ENCODE measurements at regions not wholly inside any gene's neighbourhood (a gene's known extent, or its start where the extent isn't known, plus 50 kb on each side); places are given as distances from the start of the nearest gene placed in this dataset.

- no peak for TF ChIP-seq SIN3A (conservative IDR thresholded peaks at IDR 0.05 in 1 of 2, IDR thresholded peaks at IDR 0.05 in 1 of 2; ENCODE audit: low read depth in 1 of 2, low read length in 2 of 2)
- TF ChIP-seq YY1 (IDR thresholded peaks at IDR 0.05; ENCODE audit: low read depth, low read length) = 0 out of 2 replicates have a peak, but pooled peaks have one; percentile 32
- Histone ChIP-seq H3K56ac (replicated peaks; ENCODE audit: insufficient read length, low read depth, low read length) (no peak overlapping the region), H2BK5ac (ENCODE audit: low read depth, low read length) (no peak overlapping the region), H2BK15ac (ENCODE audit: low read length) (no peak overlapping the region), H3K27me3 (replicated peaks in 1 of 4; ENCODE audit: control insufficient read depth in 3 of 4, extremely low read depth in 1 of 4, insufficient read depth in 3 of 4, low read length in 3 of 4) (no peaks in the 10 kb centered on the region), H2BK120ac (replicated peaks; ENCODE audit: low read depth, low read length) (no peak overlapping the region), H4K20me1 (replicated peaks in 1 of 2; ENCODE audit: control insufficient read depth in 1 of 2, insufficient read depth in 2 of 2, low read length in 2 of 2) (no peaks in the 10 kb centered on the region), H2AFZ (ENCODE audit: low read length) (no peak overlapping the region), H4K8ac (ENCODE audit: extremely low read depth, insufficient read depth, low read length) (no peak overlapping the region), H3K4me2 (ENCODE audit: insufficient read depth in 1 of 2, low read depth in 2 of 2, low read length in 2 of 2) (no peak overlapping the region), H3K4me3 (ENCODE audit: extremely low read depth in 1 of 4, insufficient read depth in 2 of 4, low read depth in 3 of 4, low read length in 4 of 4) (no peak overlapping the region), H3K9ac (replicated peaks in 1 of 4; ENCODE audit: extremely low read depth in 1 of 4, low read depth in 3 of 4, low read length in 3 of 4) (no peak overlapping the region), H2BK20ac (ENCODE audit: low read length) (no peak overlapping the region), H4K5ac (ENCODE audit: insufficient read length, low read depth, low read length) (no peak overlapping the region), H3K18ac (ENCODE audit: extremely low read depth, low read length) (no peak overlapping the region), H2AK5ac (ENCODE audit: low read depth, low read length) (no peak overlapping the region), H3K36me3 (ENCODE audit: control insufficient read depth in 2 of 4, insufficient read depth in 4 of 4, low read length in 3 of 4) (no peaks in the 10 kb centered on the region), H3K4me1 (replicated peaks in 1 of 4; ENCODE audit: control insufficient read depth in 3 of 4, insufficient read depth in 4 of 4, low read length in 3 of 4) (no peaks in the 10 kb centered on the region), H3K27ac (ENCODE audit: low read depth, low read length) (no peak overlapping the region), H3K14ac (ENCODE audit: insufficient read length) (no peak overlapping the region), H3K23me2 (ENCODE audit: low read depth, low read length) (no peaks in the 10 kb centered on the region), H3K79me2 (ENCODE audit: control insufficient read depth in 1 of 2, insufficient read depth in 2 of 2, low read length in 2 of 2) (no peaks in the 10 kb centered on the region), H4K91ac (replicated peaks; ENCODE audit: insufficient read length, low read length) (no peak overlapping the region), H3K79me1 (ENCODE audit: low read depth, low read length) (no peaks in the 10 kb centered on the region), H3K9me3 (ENCODE audit: insufficient read depth in 2 of 2, low read depth in 1 of 2, low read length in 1 of 2) (no peaks in the 10 kb centered on the region), H3K4ac (replicated peaks; ENCODE audit: insufficient read length, low read depth, low read length) (no peak overlapping the region), H2BK12ac (ENCODE audit: low read depth, low read length) (no peak overlapping the region), H3K23ac (ENCODE audit: insufficient read length) (no peak overlapping the region)
- no peak for FAIRE-seq
- DNase-seq (ENCODE audit: low read depth in 1 of 2, low spot score in 2 of 2) = no peak
- ChIA-PET POLR2A (ENCODE audit: partially characterized antibody) (no interaction called here), CTCF (ENCODE audit: partially characterized antibody) (interaction anchor here (0.6 to 2.3 kb wide), 5 partner anchors 8 to 1749 kb away, joined by 3 to 10 read pairs (median 4); no protein-coding TSS in a partner anchor)
- 98% methylated on average over 5 of the region's 5 CpGs; no CpG with 5 or more reads in 1 of the 2 experiments for WGBS, 2 experiments (ENCODE audit: extremely low coverage in 1 of 2, insufficient coverage in 1 of 2, insufficient read length in 1 of 2, insufficient replicate concordance in 2 of 2, low coverage in 1 of 2, low lambda C conversion rate in 2 of 2, missing lambda C conversion rate in 1 of 2)
Measured at GRCh38 chr13:74794147-74794546, 659.9 kb upstream of the KLF12 start.
